Peyer's patch (tissue), 4 donors: ENCODE measurements at regions not wholly inside any gene's neighbourhood (a gene's known extent, or its start where the extent isn't known, plus 50 kb on each side); places are given as distances from the start of the nearest gene placed in this dataset.
"Not testable (repeated sequence)": the region's sequence is repeated elsewhere in the genome, so short reads cannot be mapped to it uniquely, and the experiment has no call there.

Experiments used
- CTCF ChIP-seq, 6 experiments: fragments of 450-650 bp in 4 of 6; fragments of 200-600 bp in 2 of 6; sonication (generic) in 1 of 6; IDR thresholded peaks; one replicate each; pipeline ENCODE4 v1.5.1; 2017 to 2019; ENCODE audit warnings: antibody characterized with exemption in 6 of 6, mild to moderate bottlenecking in 3 of 6, moderate library complexity in 1 of 6
- POLR2A ChIP-seq, 2 donors: fragments of 450-650 bp; IDR thresholded peaks; one replicate each; pipeline ENCODE4 v1.5.1; 2017; ENCODE audit warnings: antibody characterized with exemption in 2 of 2, mild to moderate bottlenecking in 2 of 2, moderate library complexity in 2 of 2

GRCh38 chr5:1653698-1654651, 130.2 kb upstream of the LPCAT1 start:
- TF ChIP-seq CTCF (IDR thresholded peaks at IDR 0.05) = peak in 5 of 6 experiments; percentile 18 to 63 (median 51)
- not testable (repeated sequence) for TF ChIP-seq POLR2A (IDR thresholded peaks at IDR 0.05)
